HG03460 (cell line): ENCODE measurements at regions not wholly inside any gene's neighbourhood (a gene's known extent, or its start where the extent isn't known, plus 50 kb on each side); places are given as distances from the start of the nearest gene placed in this dataset.

Experiments
- ATAC-seq: cut with Tn5 transposase; IDR thresholded peaks from one replicate; pipeline ENCODE4 v1.9.1; 2021; ENCODE audit not compliant: unreplicated experiment

GRCh38 chr5:81856948-81857928, 106.3 kb upstream of the SSBP2 start:
- ATAC-seq = no peak

DNA sequence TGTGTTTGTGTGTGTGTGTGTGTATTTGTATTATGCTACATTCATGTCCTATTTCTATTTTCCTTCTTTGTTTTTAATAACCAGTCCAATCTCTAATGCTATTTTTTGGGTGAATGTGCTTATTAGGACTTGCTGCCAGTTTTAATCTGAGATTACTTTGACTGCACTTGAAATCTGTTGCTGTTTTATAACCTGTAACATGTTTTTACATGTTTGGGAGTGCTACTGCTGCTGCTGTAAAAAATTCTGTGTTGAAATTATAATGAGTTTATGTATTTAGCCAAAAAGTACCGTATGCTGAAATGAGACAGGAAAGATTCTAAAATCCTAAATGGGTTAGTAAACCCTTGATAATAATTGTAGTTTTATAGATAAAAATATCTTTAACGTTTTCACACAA, 104.7 kb upstream of the SSBP2 start:
- no peak for ATAC-seq

- no peak for ATAC-seq
Observed at GRCh38 chr5:81854915-81855314, 104.0 kb upstream of the SSBP2 start.

GRCh38 chr5:81854485-81854884, 103.6 kb upstream of the SSBP2 start:
- no peak for ATAC-seq

- ATAC-seq = no peak
Observed at GRCh38 chr5:81853030-81853357, 102.1 kb upstream of the SSBP2 start.

DNA sequence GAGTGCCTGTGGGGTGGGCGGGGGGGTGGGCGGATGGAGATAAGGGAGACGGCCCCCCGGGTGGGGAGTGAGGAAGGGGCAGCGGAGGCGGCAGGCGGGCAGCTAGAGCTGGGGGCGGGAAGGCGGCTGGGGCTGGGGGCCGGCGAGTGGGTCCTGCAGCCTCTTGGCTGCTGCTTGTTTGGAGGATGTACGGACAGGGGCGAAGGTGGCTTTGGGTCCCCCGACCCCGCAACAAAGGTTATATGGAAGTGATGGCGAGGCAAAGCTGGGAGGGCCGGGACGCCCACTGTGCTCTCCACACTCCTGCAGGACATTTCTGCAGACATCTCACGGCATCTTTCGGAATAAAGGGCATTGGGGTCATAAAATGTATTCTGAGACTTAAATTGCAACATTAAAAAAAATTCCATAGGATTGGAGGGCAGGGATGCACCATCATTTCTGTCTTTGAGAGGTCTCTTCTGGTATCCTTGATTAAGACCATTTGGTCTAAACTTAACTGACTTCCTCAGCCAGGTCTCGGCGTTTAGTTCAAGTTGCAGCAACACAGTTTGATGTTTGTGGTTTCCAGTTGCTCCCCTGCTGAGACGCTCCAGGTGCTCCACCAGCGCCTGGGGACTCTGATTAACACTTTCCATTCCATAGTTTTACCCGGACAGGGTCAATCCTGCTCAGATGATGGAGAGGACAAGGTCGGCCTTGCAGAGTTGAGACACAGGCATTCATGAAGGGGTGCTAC, 101.6 kb upstream of the SSBP2 start:
- no peak for ATAC-seq

DNA sequence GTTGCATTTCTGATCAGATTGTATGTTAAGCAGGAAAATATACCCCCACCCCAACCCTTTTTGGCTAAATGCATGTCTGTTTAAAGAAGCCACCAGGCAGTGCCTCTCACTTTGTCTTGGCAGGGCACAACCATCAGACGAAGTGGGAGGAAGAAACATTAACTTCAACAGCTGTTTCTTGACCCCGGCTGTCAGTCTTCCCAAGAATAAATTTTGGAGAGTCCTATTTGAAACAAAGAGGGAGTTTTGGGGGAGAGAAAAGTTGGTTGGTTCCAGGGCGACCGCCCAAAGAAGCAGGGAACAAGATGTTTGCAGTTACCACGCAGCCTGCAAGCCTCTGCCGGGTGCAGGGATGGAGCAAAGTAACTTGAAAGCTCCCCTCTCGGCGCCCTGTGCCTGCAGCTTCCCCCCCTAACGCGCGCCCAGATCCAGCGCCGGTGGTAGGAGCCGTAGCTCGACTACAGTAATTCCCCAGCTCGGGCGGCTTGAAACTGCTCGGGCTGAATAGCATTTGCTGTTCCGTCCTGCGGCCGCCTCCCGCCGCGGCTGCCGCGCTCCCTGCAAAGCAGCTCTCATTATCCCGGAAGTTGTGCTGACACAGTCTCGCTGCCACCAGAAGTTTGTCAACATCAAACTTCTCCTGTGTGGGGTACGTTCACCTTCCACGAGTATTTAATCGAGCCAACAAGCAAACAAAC, 100.7 kb upstream of the SSBP2 start:
- peak; percentile 83 for ATAC-seq

- ATAC-seq = no peak
Observed at GRCh38 chr5:81850501-81851357, 99.8 kb upstream of the SSBP2 start.

GRCh38 chr5:81849770-81850367, 99.0 kb upstream of the SSBP2 start:
- no peak for ATAC-seq

GRCh38 chr5:81848362-81848880, 97.5 kb upstream of the SSBP2 start:
- ATAC-seq = no peak

- ATAC-seq = no peak
Observed at GRCh38 chr5:81846301-81846700, 95.4 kb upstream of the SSBP2 start.

- ATAC-seq = no peak
Observed at GRCh38 chr5:81843845-81844244, 92.9 kb upstream of the SSBP2 start.

DNA sequence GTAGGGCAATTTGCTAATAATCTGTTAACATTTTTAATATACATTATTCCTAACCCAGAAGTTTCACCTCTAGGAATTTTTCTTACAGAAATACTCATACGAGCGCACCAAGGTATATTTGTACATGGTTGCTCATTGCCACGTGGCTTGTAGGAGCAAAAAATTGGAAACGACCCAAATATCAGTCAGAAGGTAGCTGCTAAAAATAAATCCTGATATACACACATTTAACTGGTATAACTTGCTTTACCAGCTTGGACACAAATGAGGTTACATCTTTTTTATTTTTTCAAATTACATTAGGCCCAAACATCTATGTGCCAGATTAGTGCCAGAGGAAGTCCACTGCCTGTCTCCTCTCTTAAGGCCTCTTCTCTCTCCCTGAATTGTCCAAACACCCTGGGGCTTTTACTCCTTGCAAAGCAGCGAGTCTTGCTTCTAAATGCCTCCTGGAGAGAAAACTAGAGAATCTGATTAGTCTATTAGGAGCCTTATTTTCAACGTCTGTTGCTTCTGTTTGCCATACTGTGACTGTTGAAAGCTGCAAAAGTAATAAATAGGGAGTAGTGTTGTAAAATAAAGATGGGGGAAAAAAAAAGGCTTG, 92.0 kb upstream of the SSBP2 start:
- ATAC-seq = no peak

GRCh38 chr5:81839034-81839433, 88.1 kb upstream of the SSBP2 start:
- ATAC-seq = no peak

DNA sequence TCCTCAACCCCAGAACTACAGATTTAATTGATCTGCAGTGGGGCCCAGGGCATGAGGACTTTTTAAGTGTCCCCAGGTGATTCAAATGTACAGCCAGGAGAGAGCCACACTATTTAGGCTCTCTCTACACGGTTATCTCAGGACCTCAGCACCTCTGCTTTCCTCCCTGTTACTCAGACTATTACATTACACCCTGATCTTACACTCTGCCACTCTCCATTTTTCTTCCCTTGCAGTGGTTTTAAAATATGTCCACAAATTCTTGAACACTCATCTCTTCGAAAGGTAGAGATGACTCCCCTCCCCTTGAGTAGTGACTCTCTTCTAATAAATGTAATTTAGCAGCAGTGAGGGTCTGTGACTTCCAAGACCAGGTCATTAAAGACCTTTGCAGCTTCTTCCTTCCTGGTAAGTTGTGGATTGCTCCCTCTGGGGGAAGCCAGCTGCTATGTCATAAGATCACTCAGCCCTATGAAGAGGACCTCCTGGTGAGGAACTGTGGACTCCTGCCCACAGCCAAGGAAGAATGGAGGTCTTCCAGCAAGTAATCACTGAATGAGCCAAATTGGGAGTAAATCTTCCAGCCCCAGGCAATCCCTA, 87.5 kb upstream of the SSBP2 start:
- ATAC-seq = no peak

- ATAC-seq = no peak
Observed at GRCh38 chr5:81837667-81838306, 86.9 kb upstream of the SSBP2 start.

GRCh38 chr5:81835814-81836367, 85.0 kb upstream of the SSBP2 start:
- no peak for ATAC-seq

DNA sequence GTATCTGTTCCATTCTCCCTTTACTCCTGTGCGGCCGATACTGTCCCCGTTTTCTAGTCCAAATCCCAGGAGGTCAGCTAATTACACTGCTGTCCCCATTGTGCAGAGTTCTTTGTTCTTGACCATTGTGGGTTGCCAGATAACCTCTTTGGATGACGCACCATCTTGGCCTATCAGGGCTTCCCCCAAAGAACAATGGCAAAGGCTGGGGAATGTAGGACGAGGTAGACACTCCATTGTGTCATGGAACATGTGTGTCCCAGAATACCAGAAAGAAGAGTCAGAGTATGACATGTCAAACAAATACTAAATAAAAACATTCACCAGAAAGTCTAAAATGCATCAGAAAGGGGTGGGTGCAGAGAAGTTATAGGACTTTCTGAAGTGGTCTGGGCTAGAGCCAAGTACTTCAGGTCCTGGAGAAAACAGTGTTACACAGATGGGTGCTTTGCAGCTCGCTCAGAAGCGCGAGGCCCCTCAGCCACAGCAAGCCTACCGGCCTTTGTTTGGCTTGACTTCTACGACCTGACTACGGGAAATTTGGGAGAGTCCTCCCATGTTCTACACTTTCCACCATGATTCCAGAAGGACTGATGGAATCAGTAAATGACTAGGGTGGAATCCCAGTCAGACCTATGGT, 83.2 kb upstream of the SSBP2 start:
- ATAC-seq = no peak
